CD4-positive, alpha-beta T cell (primary cell): ENCODE measurements at regions not wholly inside any gene's neighbourhood (a gene's known extent, or its start where the extent isn't known, plus 50 kb on each side); places are given as distances from the start of the nearest gene placed in this dataset.

Source experiments
- ATAC-seq: fragments of 200-7000 bp; cut with Tn5 transposase; one replicate; pipeline ENCODE4 v1.10.0; 2022; ENCODE audit warnings: mild to moderate bottlenecking; ENCODE audit not compliant: poor library complexity
- CTCF ChIA-PET: fragments of 350-600 bp; sonication (Branson Sonifier 250); formaldehyde crosslinking; loops from one replicate; lab custom pipeline; 2021; ENCODE audit warnings: antibody characterized with exemption, inconsistent platforms; lab: Charles Lee
- POLR2A ChIA-PET: fragments of 350-600 bp; sonication (Branson Sonifier 250); formaldehyde crosslinking; loops from one replicate; lab custom pipeline; 2021; ENCODE audit warnings: antibody characterized with exemption, inconsistent platforms; lab: Charles Lee
- DNase-seq, 14 experiments: peaks; one replicate each; pipeline ENCODE4 v3.0.0-alpha.2; 2013 to 2020; ENCODE audit warnings: mixed read lengths in 2 of 14
- H3K27ac ChIP-seq, 2 donors: one replicate each; pipeline versions ENCODE4 v1.5.1 to v1.7.0; 2013; ENCODE audit warnings: low read length in 2 of 2, low read depth in 1 of 2, mild to moderate bottlenecking in 1 of 2
- H3K27me3 ChIP-seq, 2 experiments: 1 replicate in 1 of 2; 2 replicates in 1 of 2; pipeline versions ENCODE4 v1.6.1 to v1.7.0; 2013; ENCODE audit warnings: low read length in 2 of 2, control low read depth in 1 of 2, mild to moderate bottlenecking in 1 of 2, moderate library complexity in 1 of 2; ENCODE audit not compliant: insufficient read depth in 2 of 2, control insufficient read depth in 1 of 2
- H3K36me3 ChIP-seq: one replicate; pipeline ENCODE4 v1.6.1; 2013; ENCODE audit warnings: low read length, control low read depth; ENCODE audit not compliant: insufficient read depth
- H3K4me1 ChIP-seq: one replicate; pipeline ENCODE4 v1.6.1; 2013; ENCODE audit warnings: low read length, control low read depth; ENCODE audit not compliant: insufficient read depth
- H3K4me3 ChIP-seq: one replicate; pipeline ENCODE4 v1.5.1; 2013; ENCODE audit warnings: mild to moderate bottlenecking, low read length, moderate library complexity
- H3K9me3 ChIP-seq, 2 experiments: 1 replicate in 1 of 2; 2 replicates in 1 of 2; pipeline versions ENCODE4 v1.6.1 to v1.7.0; 2013; ENCODE audit warnings: low read length in 2 of 2, mild to moderate bottlenecking in 2 of 2, control low read depth in 1 of 2, moderate library complexity in 1 of 2; ENCODE audit not compliant: control insufficient read depth in 1 of 2, insufficient read depth in 1 of 2
- H3K27ac Mint-ChIP-seq: one replicate; pipeline ENCODE4 v1.8.0; 2020; ENCODE audit warnings: mixed read lengths
- H3K27me3 Mint-ChIP-seq: one replicate; pipeline ENCODE4 v1.8.0; 2021; ENCODE audit warnings: mixed read lengths
- H3K36me3 Mint-ChIP-seq: one replicate; pipeline ENCODE4 v1.8.0; 2021; ENCODE audit warnings: low read depth, mixed read lengths
- H3K4me1 Mint-ChIP-seq: one replicate; pipeline ENCODE4 v1.8.0; 2021; ENCODE audit warnings: low read depth, mixed read lengths
- H3K4me3 Mint-ChIP-seq: one replicate; pipeline ENCODE4 v1.8.0; 2020; ENCODE audit warnings: mild to moderate bottlenecking, mixed read lengths
- H3K9me3 Mint-ChIP-seq: one replicate; pipeline ENCODE4 v1.8.0; 2020; ENCODE audit warnings: mixed read lengths
- CTCF ChIP-seq: fragments of 200-600 bp; IDR thresholded peaks from one replicate; pipeline ENCODE4 v1.8.0; 2022; ENCODE audit warnings: antibody characterized with exemption, mild to moderate bottlenecking
- intact Hi-C, 2 experiments: fragments of 100-400 bp; cut with DNase I in 1 of 2; cut with micrococcal nuclease in 1 of 2; formaldehyde crosslinking; loops; one replicate each; pipeline versions ENCODE4 v1.15.1 to v1.9.0; 2023 to 2025; cut with DNase I, micrococcal nuclease

GRCh38 chr1:73899311-73899710 lies 298.7 kb downstream of the LRRIQ3 start:
- H3K27me3 Mint-ChIP-seq = no peaks in the 10 kb centered on the region
- no peak for ATAC-seq
- H3K36me3 Mint-ChIP-seq = no peaks in the 10 kb centered on the region
- no peaks in the 10 kb centered on the region for H3K4me1 ChIP-seq
- H3K27ac ChIP-seq = no peak overlapping the region
- no peaks in the 10 kb centered on the region for H3K4me1 Mint-ChIP-seq
- no peak overlapping the region for H3K4me3 Mint-ChIP-seq
- ChIA-PET CTCF (no interaction called here), POLR2A (no interaction called here)
- no peaks in the 10 kb centered on the region for H3K9me3 ChIP-seq
- no peak for DNase-seq
- H3K4me3 ChIP-seq = no peak overlapping the region
- H3K27me3 ChIP-seq = no peaks in the 10 kb centered on the region
- H3K9me3 Mint-ChIP-seq = peaks cover 2% of the 10 kb centered on the region
- H3K36me3 ChIP-seq = no peaks in the 10 kb centered on the region
- H3K27ac Mint-ChIP-seq = no peak overlapping the region
- intact Hi-C loops = no loop called here
- no peak for TF ChIP-seq CTCF

- no peaks in the 10 kb centered on the region for H3K4me1 Mint-ChIP-seq
- no peaks in the 10 kb centered on the region for H3K36me3 Mint-ChIP-seq
- intact Hi-C loops = no loop called here
- no peaks in the 10 kb centered on the region for H3K27me3 Mint-ChIP-seq
- no peaks in the 10 kb centered on the region for H3K36me3 ChIP-seq
- H3K9me3 Mint-ChIP-seq = no peaks in the 10 kb centered on the region
- no peak overlapping the region for H3K27ac ChIP-seq
- TF ChIP-seq CTCF = no peak
- DNase-seq = no peak
- no peak overlapping the region for H3K4me3 Mint-ChIP-seq
- H3K27me3 ChIP-seq = no peaks in the 10 kb centered on the region
- no peak overlapping the region for H3K27ac Mint-ChIP-seq
- no peak overlapping the region for H3K4me3 ChIP-seq
- no peak for ATAC-seq
- no peaks in the 10 kb centered on the region for H3K4me1 ChIP-seq
- ChIA-PET POLR2A (interaction anchor here (0.6 kb wide), 1 partner anchor 286 kb away, joined by 3 read pairs; no protein-coding TSS in a partner anchor), CTCF (no interaction called here)
- H3K9me3 ChIP-seq = no peaks in the 10 kb centered on the region
Measured at GRCh38 chr1:73898540-73898939, 299.4 kb downstream of the LRRIQ3 start.

GRCh38 chr1:73887412-73887811 lies 310.6 kb downstream of the LRRIQ3 start:
- H3K27ac ChIP-seq = no peak overlapping the region
- no peaks in the 10 kb centered on the region for H3K27me3 ChIP-seq
- H3K4me3 ChIP-seq = no peak overlapping the region
- peaks cover 0 to 3% of the 10 kb centered on the region in 2 experiments for H3K9me3 ChIP-seq
- no peaks in the 10 kb centered on the region for H3K4me1 ChIP-seq
- TF ChIP-seq CTCF = no peak
- Mint-ChIP-seq H3K36me3 (no peaks in the 10 kb centered on the region), H3K4me3 (no peak overlapping the region), H3K27me3 (no peaks in the 10 kb centered on the region), H3K27ac (no peak overlapping the region), H3K9me3 (peaks cover 2% of the 10 kb centered on the region), H3K4me1 (no peaks in the 10 kb centered on the region)
- ATAC-seq (no peak), DNase-seq (no peak)
- no peaks in the 10 kb centered on the region for H3K36me3 ChIP-seq
- ChIA-PET POLR2A (no interaction called here), CTCF (no interaction called here)
- intact Hi-C loops = no loop called here
